IMR-90 (cell line): ENCODE measurements at regions not wholly inside any gene's neighbourhood (a gene's known extent, or its start where the extent isn't known, plus 50 kb on each side); places are given as distances from the start of the nearest gene placed in this dataset.

Source experiments
- ATAC-seq: fragments of 200-7000 bp; cut with Tn5 transposase; 2 replicates; pipeline ENCODE4 v1.9.1; 2020; ENCODE audit warnings: low read depth, mild to moderate bottlenecking, moderate library complexity
- BruUV-seq: library from RNA; stranded (reverse); fragments of 400-500 nt; replicated peaks from 2 replicates; lab custom pipeline; 2021; lab: Mats Ljungman, UMichigan
- CTCF ChIA-PET: fragments of 300-600 bp; formaldehyde crosslinking; extraction: SDS; loops from one replicate; lab custom pipeline; 2021; ENCODE audit warnings: antibody characterized with exemption; lab: Yijun Ruan, JAX
- POLR2A ChIA-PET: fragments of 300-600 bp; sonication (Branson Sonifier 250); formaldehyde crosslinking; loops from one replicate; lab custom pipeline; 2022; ENCODE audit warnings: antibody characterized with exemption; ENCODE audit not compliant: unreplicated experiment; lab: Charles Lee
- DNase-seq: peaks from one replicate; pipeline ENCODE4 v3.0.0; 2013
- H2AFZ ChIP-seq: replicated peaks from 2 replicates; pipeline ENCODE3; 2013; ENCODE audit warnings: low read length, mild to moderate bottlenecking; ENCODE audit not compliant: poor library complexity
- H2AK5ac ChIP-seq: 2 replicates; pipeline ENCODE4 v1.6.1; 2013; ENCODE audit warnings: low read depth, low read length, inconsistent platforms
- H2AK9ac ChIP-seq: replicated peaks from 2 replicates; pipeline ENCODE3; 2013; ENCODE audit warnings: mild to moderate bottlenecking, low read depth, low read length, moderate library complexity; ENCODE audit not compliant: poor library complexity
- H2BK120ac ChIP-seq: 2 replicates; pipeline ENCODE4 v1.6.1; 2013; ENCODE audit warnings: low read depth, low read length, inconsistent platforms
- H2BK15ac ChIP-seq: 3 replicates; pipeline ENCODE4 v1.6.1; 2013; ENCODE audit warnings: low read depth, low read length, inconsistent platforms
- H2BK20ac ChIP-seq: 2 replicates; pipeline ENCODE4 v1.6.1; 2013; ENCODE audit warnings: low read depth, mild to moderate bottlenecking, inconsistent platforms, low read length, moderate library complexity
- H2BK5ac ChIP-seq: 2 replicates; pipeline ENCODE4 v1.6.1; 2013; ENCODE audit warnings: mild to moderate bottlenecking, low read depth, low read length, inconsistent platforms; ENCODE audit not compliant: poor library complexity, severe bottlenecking
- H3K14ac ChIP-seq: replicated peaks from 2 replicates; pipeline ENCODE4 v1.6.1; 2013; ENCODE audit warnings: low read depth, low read length, inconsistent platforms
- H3K18ac ChIP-seq: 2 replicates; pipeline ENCODE4 v1.6.1; 2013; ENCODE audit warnings: low read depth, low read length, control low read depth
- H3K23ac ChIP-seq: 2 replicates; pipeline ENCODE4 v1.6.1; 2013; ENCODE audit warnings: low read depth, low read length, inconsistent platforms
- H3K27ac ChIP-seq: 2 replicates; pipeline ENCODE4 v1.5.1; 2013; ENCODE audit warnings: mild to moderate bottlenecking, control low read depth, low read length; ENCODE audit not compliant: insufficient read depth
- H3K27me3 ChIP-seq: 2 replicates; pipeline ENCODE4 v1.6.1; 2013; ENCODE audit warnings: low read length; ENCODE audit not compliant: control insufficient read depth, insufficient read depth
- H3K36me3 ChIP-seq: 2 replicates; pipeline ENCODE4 v1.6.1; 2013; ENCODE audit warnings: low read length, mixed read lengths; ENCODE audit not compliant: control insufficient read depth, insufficient read depth
- H3K4ac ChIP-seq: 2 replicates; pipeline ENCODE4 v1.6.1; 2013; ENCODE audit warnings: low read depth, low read length, inconsistent platforms
- H3K4me1 ChIP-seq: 2 replicates; pipeline ENCODE4 v1.6.1; 2013; ENCODE audit warnings: low read length, mixed read lengths; ENCODE audit not compliant: control insufficient read depth, insufficient read depth
- H3K4me2 ChIP-seq: 2 replicates; pipeline ENCODE4 v1.6.1; 2013; ENCODE audit warnings: low read depth, mild to moderate bottlenecking, control low read depth, low read length, moderate library complexity
- H3K4me3 ChIP-seq: 2 replicates; pipeline ENCODE4 v1.5.1; 2013; ENCODE audit warnings: low read depth, mild to moderate bottlenecking, control low read depth, low read length, moderate library complexity; ENCODE audit not compliant: insufficient read depth
- H3K56ac ChIP-seq: 2 replicates; pipeline ENCODE4 v1.6.1; 2013; ENCODE audit warnings: low read length, inconsistent platforms; ENCODE audit not compliant: insufficient read depth; ENCODE audit errors: extremely low read depth
- H3K79me1 ChIP-seq, 2 experiments: 2 replicates each; pipeline ENCODE4 v1.6.1; 2013; ENCODE audit warnings: low read length in 2 of 2, inconsistent platforms in 1 of 2, low read depth in 1 of 2
- H3K9ac ChIP-seq: 2 replicates; pipeline ENCODE4 v1.6.1; 2013; ENCODE audit warnings: low read depth, low read length, control low read depth
- H3K9me1 ChIP-seq: 2 replicates; pipeline ENCODE4 v1.6.1; 2013; ENCODE audit warnings: low read length, inconsistent platforms; ENCODE audit not compliant: insufficient read depth
- H3K9me3 ChIP-seq: 2 replicates; pipeline ENCODE4 v1.6.1; 2013; ENCODE audit warnings: low read length; ENCODE audit not compliant: control insufficient read depth, insufficient read depth
- H4K20me1 ChIP-seq: 2 replicates; pipeline ENCODE4 v1.6.1; 2013; ENCODE audit warnings: low read length, inconsistent platforms; ENCODE audit not compliant: insufficient read depth
- H4K5ac ChIP-seq: 2 replicates; pipeline ENCODE4 v1.6.1; 2013; ENCODE audit warnings: mild to moderate bottlenecking, low read depth, low read length, control low read depth
- H4K8ac ChIP-seq, 2 experiments: 2 replicates each; pipeline ENCODE4 v1.6.1; 2013; ENCODE audit warnings: low read depth in 2 of 2, low read length in 2 of 2, control low read depth in 1 of 2, inconsistent platforms in 1 of 2
- H4K91ac ChIP-seq: 2 replicates; pipeline ENCODE4 v1.6.1; 2013; ENCODE audit warnings: low read depth, low read length, inconsistent platforms; ENCODE audit not compliant: insufficient read depth
- CEBPB ChIP-seq: IDR thresholded peaks from 2 replicates; pipeline ENCODE4 v1.6.1; 2012; ENCODE audit warnings: low read depth, low read length, improper control_type of control experiment
- MAFK ChIP-seq: IDR thresholded peaks from 2 replicates; pipeline ENCODE4 v1.6.1; 2012; ENCODE audit warnings: low read depth, low read length, improper control_type of control experiment
- MAZ ChIP-seq: IDR thresholded peaks from 2 replicates; pipeline ENCODE4 v1.6.1; 2012; ENCODE audit warnings: low read depth, mild to moderate bottlenecking, low read length, improper control_type of control experiment, moderate library complexity, borderline replicate concordance
- NFE2L2 ChIP-seq: fragments of 150-350 bp; IDR thresholded peaks from 2 replicates; pipeline ENCODE4 v1.6.1; 2016; ENCODE audit warnings: low read depth, mild to moderate bottlenecking, low read length
- RCOR1 ChIP-seq: IDR thresholded peaks from 2 replicates; pipeline ENCODE4 v1.6.1; 2012; ENCODE audit warnings: mild to moderate bottlenecking, low read length, improper control_type of control experiment; ENCODE audit not compliant: insufficient replicate concordance
- SMC3 ChIP-seq: fragments of 150-350 bp; IDR thresholded peaks from 2 replicates; pipeline ENCODE4 v1.6.1; 2016; ENCODE audit warnings: low read depth, mild to moderate bottlenecking, antibody characterized with exemption, low read length, moderate library complexity
- WGBS, 2 experiments: methylation state at CpG; one replicate each; pipeline versions ENCODE4 v1.1.5 to v1.1.7; 2013; ENCODE audit warnings: missing lambda C conversion rate in 2 of 2; ENCODE audit not compliant: insufficient read length in 1 of 2; ENCODE audit errors: extremely low coverage in 2 of 2; 5-methylcytosine and 5-hydroxymethylcytosine counted together
- dilution Hi-C: fragments of 300-500 bp; cut with HindIII; formaldehyde crosslinking; loops from one replicate; pipeline ENCODE4 v1.14.3; 2018; ENCODE audit warnings: low sequenced_read_pairs; ENCODE audit not compliant: unreplicated experiment
- in situ Hi-C: fragments of 300-500 bp; cut with MboI; formaldehyde crosslinking; loops from 3 replicates; pipeline ENCODE4 v1.14.3; 2019; ENCODE audit warnings: low sequenced_read_pairs, inconsistent platforms, mixed read lengths
- intact Hi-C: fragments of 100-400 bp; cut with micrococcal nuclease; formaldehyde crosslinking; loops from 2 replicates; pipeline ENCODE4 v1.10.0; 2022
- TF ChIP-seq, protein P1 (sequence below): fragments of 150-350 bp; IDR thresholded peaks from 2 replicates; pipeline ENCODE4 v1.6.1; 2016; ENCODE audit warnings: low read depth, mild to moderate bottlenecking, low read length, moderate library complexity, borderline replicate concordance
- TF ChIP-seq, protein P2 (sequence below): conservative IDR thresholded peaks from 2 replicates; pipeline ENCODE4 v1.5.1; 2012; ENCODE audit warnings: mild to moderate bottlenecking, low read depth, low read length, improper control_type of control experiment

DNA sequence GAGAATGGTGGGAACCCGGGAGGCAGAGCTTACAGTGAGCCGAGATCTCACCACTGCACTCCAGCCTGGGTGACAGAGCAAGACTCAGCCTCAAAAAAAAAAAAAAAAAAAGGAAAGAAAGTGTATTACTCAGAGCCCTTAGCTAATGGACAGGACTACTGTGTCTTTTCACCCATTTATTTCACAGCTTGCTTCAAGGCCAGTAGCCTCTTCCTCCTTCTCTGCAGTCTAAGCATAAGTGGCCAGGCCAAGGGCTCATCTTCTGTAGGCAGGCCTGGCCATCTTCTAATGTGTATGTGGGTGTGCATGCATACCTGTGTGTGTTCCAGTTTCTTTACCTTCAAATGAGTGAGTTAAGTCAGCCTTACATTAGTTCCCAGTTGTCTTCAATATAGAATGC lies 94.8 kb upstream of the GDF10 start:
- Histone ChIP-seq H2BK120ac (no peak overlapping the region), H4K8ac (no peak overlapping the region), H3K4ac (no peak overlapping the region), H3K4me2 (no peak overlapping the region), H3K4me1 (no peaks in the 10 kb centered on the region), H3K27me3 (peaks cover 5% of the 10 kb centered on the region), H2BK5ac (no peak overlapping the region), H3K4me3 (no peak overlapping the region), H2AK9ac (no peak overlapping the region), H2AK5ac (no peak overlapping the region), H3K9me3 (no peaks in the 10 kb centered on the region), H2BK15ac (no peak overlapping the region), H3K9ac (no peak overlapping the region), H3K27ac (no peak overlapping the region), H3K36me3 (no peaks in the 10 kb centered on the region), H4K91ac (no peak overlapping the region), H3K18ac (no peak overlapping the region), H3K23ac (no peak overlapping the region), H4K20me1 (no peaks in the 10 kb centered on the region), H2AFZ (no peak overlapping the region), H3K79me1 (no peaks in the 10 kb centered on the region), H3K56ac (no peak overlapping the region), H3K9me1 (no peaks in the 10 kb centered on the region), H2BK20ac (no peak overlapping the region), H3K14ac (no peak overlapping the region), H4K5ac (no peak overlapping the region)
- no CpG with 5 or more reads among the region's 2 CpGs for WGBS, 2 experiments
- no TSS peak for BruUV-seq
- DNase-seq = no peak
- CTCF ChIA-PET = interaction anchor here (0.6 kb wide), 1 partner anchor 72 kb away, joined by 3 read pairs; no protein-coding TSS in a partner anchor
- in situ Hi-C loops (no loop called here), intact Hi-C loops (no loop called here), dilution Hi-C loops (no loop called here)
- TF ChIP-seq CEBPB (no peak), SMC3 (no peak), MAZ (no peak), NFE2L2 (no peak), RCOR1 (no peak), MAFK (no peak)
- TF ChIP-seq, protein P1, sequence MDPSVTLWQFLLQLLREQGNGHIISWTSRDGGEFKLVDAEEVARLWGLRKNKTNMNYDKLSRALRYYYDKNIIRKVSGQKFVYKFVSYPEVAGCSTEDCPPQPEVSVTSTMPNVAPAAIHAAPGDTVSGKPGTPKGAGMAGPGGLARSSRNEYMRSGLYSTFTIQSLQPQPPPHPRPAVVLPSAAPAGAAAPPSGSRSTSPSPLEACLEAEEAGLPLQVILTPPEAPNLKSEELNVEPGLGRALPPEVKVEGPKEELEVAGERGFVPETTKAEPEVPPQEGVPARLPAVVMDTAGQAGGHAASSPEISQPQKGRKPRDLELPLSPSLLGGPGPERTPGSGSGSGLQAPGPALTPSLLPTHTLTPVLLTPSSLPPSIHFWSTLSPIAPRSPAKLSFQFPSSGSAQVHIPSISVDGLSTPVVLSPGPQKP = no peak
- TF ChIP-seq, protein P2, sequence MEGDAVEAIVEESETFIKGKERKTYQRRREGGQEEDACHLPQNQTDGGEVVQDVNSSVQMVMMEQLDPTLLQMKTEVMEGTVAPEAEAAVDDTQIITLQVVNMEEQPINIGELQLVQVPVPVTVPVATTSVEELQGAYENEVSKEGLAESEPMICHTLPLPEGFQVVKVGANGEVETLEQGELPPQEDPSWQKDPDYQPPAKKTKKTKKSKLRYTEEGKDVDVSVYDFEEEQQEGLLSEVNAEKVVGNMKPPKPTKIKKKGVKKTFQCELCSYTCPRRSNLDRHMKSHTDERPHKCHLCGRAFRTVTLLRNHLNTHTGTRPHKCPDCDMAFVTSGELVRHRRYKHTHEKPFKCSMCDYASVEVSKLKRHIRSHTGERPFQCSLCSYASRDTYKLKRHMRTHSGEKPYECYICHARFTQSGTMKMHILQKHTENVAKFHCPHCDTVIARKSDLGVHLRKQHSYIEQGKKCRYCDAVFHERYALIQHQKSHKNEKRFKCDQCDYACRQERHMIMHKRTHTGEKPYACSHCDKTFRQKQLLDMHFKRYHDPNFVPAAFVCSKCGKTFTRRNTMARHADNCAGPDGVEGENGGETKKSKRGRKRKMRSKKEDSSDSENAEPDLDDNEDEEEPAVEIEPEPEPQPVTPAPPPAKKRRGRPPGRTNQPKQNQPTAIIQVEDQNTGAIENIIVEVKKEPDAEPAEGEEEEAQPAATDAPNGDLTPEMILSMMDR = no peak
- POLR2A ChIA-PET = no interaction called here
- no peak for ATAC-seq
